Hepatocyte (in vitro differentiated cells): ENCODE measurements at regions not wholly inside any gene's neighbourhood (a gene's known extent, or its start where the extent isn't known, plus 50 kb on each side); places are given as distances from the start of the nearest gene placed in this dataset.
A peak's percentile ranks its signal among the peaks of the same experiment; 100 is the strongest.

Source experiments
- DNase-seq: peaks from one replicate; pipeline ENCODE4 v3.0.0-alpha.2; 2016; ENCODE audit warnings: low spot score
- H2AFZ ChIP-seq: fragments of 200-600 bp; sonication (generic); 2 replicates; pipeline ENCODE4 v1.6.0; 2016; ENCODE audit warnings: antibody characterized with exemption, mild to moderate bottlenecking
- H3K27ac ChIP-seq: fragments of 200-600 bp; sonication (generic); 2 replicates; pipeline ENCODE4 v1.5.1; 2016; ENCODE audit warnings: mild to moderate bottlenecking
- H3K27me3 ChIP-seq: fragments of 200-600 bp; sonication (generic); 2 replicates; pipeline ENCODE4 v1.6.1; 2016
- H3K36me3 ChIP-seq: fragments of 200-600 bp; sonication (generic); replicated peaks from 2 replicates; pipeline ENCODE4 v1.5.1; 2016; ENCODE audit warnings: low read depth; ENCODE audit not compliant: insufficient read depth
- H3K4me1 ChIP-seq: fragments of 200-600 bp; sonication (generic); 2 replicates; pipeline ENCODE4 v1.5.1; 2016; ENCODE audit warnings: mild to moderate bottlenecking, moderate library complexity; ENCODE audit not compliant: insufficient read depth
- H3K4me2 ChIP-seq: fragments of 200-600 bp; sonication (generic); 2 replicates; pipeline ENCODE4 v1.6.0; 2016
- H3K4me3 ChIP-seq: fragments of 200-600 bp; sonication (generic); 2 replicates; pipeline ENCODE4 v1.5.1; 2016; ENCODE audit warnings: mild to moderate bottlenecking
- H3K79me2 ChIP-seq: fragments of 200-600 bp; sonication (generic); 2 replicates; pipeline ENCODE4 v1.6.0; 2017; ENCODE audit warnings: mild to moderate bottlenecking
- H3K9me2 ChIP-seq: fragments of 200-600 bp; sonication (generic); replicated peaks from 2 replicates; pipeline ENCODE4 v1.6.0; 2017; ENCODE audit warnings: mild to moderate bottlenecking; ENCODE audit not compliant: insufficient read depth
- H3K9me3 ChIP-seq: fragments of 200-600 bp; sonication (generic); 2 replicates; pipeline ENCODE4 v1.5.1; 2016; ENCODE audit warnings: low read depth, mild to moderate bottlenecking
- H4K20me1 ChIP-seq: fragments of 200-600 bp; sonication (generic); 2 replicates; pipeline ENCODE4 v1.6.0; 2016; ENCODE audit warnings: mild to moderate bottlenecking; ENCODE audit not compliant: insufficient read depth, poor library complexity, severe bottlenecking
- EZH2 ChIP-seq: fragments of 200-600 bp; sonication (generic); IDR thresholded peaks from 2 replicates; pipeline ENCODE4 v1.6.1; 2016; ENCODE audit warnings: antibody characterized with exemption, mild to moderate bottlenecking, borderline replicate concordance
- EZH2phosphoT487 ChIP-seq: fragments of 200-600 bp; sonication (generic); IDR thresholded peaks from one replicate; pipeline ENCODE4 v1.6.1; 2018; ENCODE audit warnings: antibody characterized with exemption, mild to moderate bottlenecking, low read depth, moderate library complexity; ENCODE audit not compliant: unreplicated experiment, severe bottlenecking
- WGBS: methylation state at CpG from one replicate; pipeline ENCODE4 v1.1.6; 2016; ENCODE audit warnings: low lambda C conversion rate; ENCODE audit errors: missing lambda C conversion rate; 5-methylcytosine and 5-hydroxymethylcytosine counted together
- TF ChIP-seq, protein P1 (sequence below): fragments of 200-600 bp; sonication (generic); IDR thresholded peaks from 2 replicates; pipeline ENCODE4 v1.5.1; 2016; ENCODE audit warnings: antibody characterized with exemption, mild to moderate bottlenecking; ENCODE audit not compliant: poor library complexity

DNA sequence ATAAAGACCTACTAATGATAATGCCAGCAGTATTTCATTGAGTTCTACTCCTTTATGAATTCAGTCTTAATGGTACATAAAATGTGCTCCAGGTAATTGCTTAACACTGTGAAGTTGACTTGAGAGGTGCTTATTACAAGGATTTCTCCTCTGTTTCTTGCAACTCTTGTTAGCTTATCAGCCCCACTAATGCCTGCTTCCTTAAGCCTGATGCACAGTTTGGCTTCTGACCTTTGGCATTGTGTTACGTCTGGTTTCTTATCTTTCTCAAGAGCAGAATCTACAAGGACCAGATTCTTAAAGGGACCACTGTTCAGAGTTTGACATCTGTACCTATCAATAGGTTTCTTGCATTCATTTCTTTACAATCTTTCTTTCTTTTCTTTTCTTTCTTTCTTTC, 223.9 kb upstream of the CWC22 start:
- WGBS: 19% methylated on average over 1 of the region's 1 CpG
- no peaks in the 10 kb centered on the region for H4K20me1 ChIP-seq
- no peak overlapping the region for H3K4me3 ChIP-seq
- no peak overlapping the region for H3K4me2 ChIP-seq
- peak; percentile 5 for DNase-seq
- H3K36me3 ChIP-seq: no peaks in the 10 kb centered on the region
- no peaks in the 10 kb centered on the region for H3K27me3 ChIP-seq
- no peaks in the 10 kb centered on the region for H3K4me1 ChIP-seq
- H2AFZ ChIP-seq: no peak overlapping the region
- no peaks in the 10 kb centered on the region for H3K9me3 ChIP-seq
- H3K9me2 ChIP-seq: no peaks in the 10 kb centered on the region
- TF ChIP-seq EZH2: no peak
- TF ChIP-seq EZH2phosphoT487: no peak
- TF ChIP-seq, protein P1, sequence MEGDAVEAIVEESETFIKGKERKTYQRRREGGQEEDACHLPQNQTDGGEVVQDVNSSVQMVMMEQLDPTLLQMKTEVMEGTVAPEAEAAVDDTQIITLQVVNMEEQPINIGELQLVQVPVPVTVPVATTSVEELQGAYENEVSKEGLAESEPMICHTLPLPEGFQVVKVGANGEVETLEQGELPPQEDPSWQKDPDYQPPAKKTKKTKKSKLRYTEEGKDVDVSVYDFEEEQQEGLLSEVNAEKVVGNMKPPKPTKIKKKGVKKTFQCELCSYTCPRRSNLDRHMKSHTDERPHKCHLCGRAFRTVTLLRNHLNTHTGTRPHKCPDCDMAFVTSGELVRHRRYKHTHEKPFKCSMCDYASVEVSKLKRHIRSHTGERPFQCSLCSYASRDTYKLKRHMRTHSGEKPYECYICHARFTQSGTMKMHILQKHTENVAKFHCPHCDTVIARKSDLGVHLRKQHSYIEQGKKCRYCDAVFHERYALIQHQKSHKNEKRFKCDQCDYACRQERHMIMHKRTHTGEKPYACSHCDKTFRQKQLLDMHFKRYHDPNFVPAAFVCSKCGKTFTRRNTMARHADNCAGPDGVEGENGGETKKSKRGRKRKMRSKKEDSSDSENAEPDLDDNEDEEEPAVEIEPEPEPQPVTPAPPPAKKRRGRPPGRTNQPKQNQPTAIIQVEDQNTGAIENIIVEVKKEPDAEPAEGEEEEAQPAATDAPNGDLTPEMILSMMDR: no peak
- no peak overlapping the region for H3K27ac ChIP-seq
- H3K79me2 ChIP-seq: no peaks in the 10 kb centered on the region

DNA sequence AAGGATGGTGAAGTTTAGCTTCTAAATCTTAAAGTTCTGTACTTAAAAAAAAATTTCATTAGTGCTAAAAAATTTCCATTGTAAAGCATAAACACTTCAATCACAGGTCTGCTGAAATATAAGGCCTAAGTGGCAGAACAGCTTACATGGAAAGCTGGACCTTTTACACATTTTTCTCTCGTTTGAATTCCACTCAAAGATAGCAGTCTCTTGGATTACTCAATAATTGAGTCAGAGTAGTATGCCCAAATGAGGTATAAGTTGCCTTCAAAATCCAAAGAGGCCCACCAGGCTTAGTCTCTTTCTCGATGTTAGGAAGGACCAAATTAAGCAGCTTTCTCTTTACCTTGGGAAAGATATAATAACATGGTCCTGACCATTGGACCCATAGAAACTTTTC, 220.4 kb upstream of the CWC22 start:
- H3K36me3 ChIP-seq: no peaks in the 10 kb centered on the region
- H3K4me3 ChIP-seq: no peak overlapping the region
- no peaks in the 10 kb centered on the region for H4K20me1 ChIP-seq
- H3K27ac ChIP-seq: no peak overlapping the region
- H3K9me3 ChIP-seq: no peaks in the 10 kb centered on the region
- DNase-seq: no peak
- H3K9me2 ChIP-seq: no peaks in the 10 kb centered on the region
- H3K79me2 ChIP-seq: no peaks in the 10 kb centered on the region
- no peak overlapping the region for H2AFZ ChIP-seq
- 81% methylated on average over 2 of the region's 2 CpGs for WGBS
- H3K4me1 ChIP-seq: no peaks in the 10 kb centered on the region
- no peak overlapping the region for H3K4me2 ChIP-seq
- TF ChIP-seq EZH2phosphoT487: no peak
- no peak for TF ChIP-seq EZH2
- TF ChIP-seq, protein P1: no peak
- H3K27me3 ChIP-seq: no peaks in the 10 kb centered on the region

DNA sequence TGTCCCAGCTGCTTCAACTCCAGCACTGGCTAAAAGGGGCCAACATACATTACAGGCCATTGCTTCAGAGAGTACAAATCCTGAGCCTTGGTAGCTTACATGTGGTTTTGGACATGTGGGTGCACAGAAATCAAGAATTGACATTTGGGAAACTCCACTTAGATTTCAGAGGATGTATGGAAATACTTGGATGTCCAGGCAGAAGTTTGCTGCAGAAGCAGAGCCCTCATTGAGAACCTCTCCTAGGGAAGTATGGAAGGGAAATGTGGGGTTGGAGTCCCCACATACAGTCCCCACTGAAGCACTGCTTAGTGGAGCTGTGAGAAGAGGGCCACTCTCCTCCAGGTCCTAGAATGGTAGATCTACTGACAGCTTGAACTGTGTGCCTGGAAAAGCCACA, 218.0 kb upstream of the CWC22 start:
- Histone ChIP-seq H3K9me2 (no peaks in the 10 kb centered on the region), H3K27me3 (no peaks in the 10 kb centered on the region), H3K9me3 (no peaks in the 10 kb centered on the region), H3K4me2 (no peak overlapping the region), H2AFZ (no peak overlapping the region), H3K4me1 (no peaks in the 10 kb centered on the region), H3K36me3 (no peaks in the 10 kb centered on the region), H3K4me3 (no peak overlapping the region), H4K20me1 (no peaks in the 10 kb centered on the region), H3K79me2 (no peaks in the 10 kb centered on the region), H3K27ac (no peak overlapping the region)
- DNase-seq: no peak
- TF ChIP-seq EZH2phosphoT487 (no peak), EZH2 (no peak)
- TF ChIP-seq, protein P1: no peak

DNA sequence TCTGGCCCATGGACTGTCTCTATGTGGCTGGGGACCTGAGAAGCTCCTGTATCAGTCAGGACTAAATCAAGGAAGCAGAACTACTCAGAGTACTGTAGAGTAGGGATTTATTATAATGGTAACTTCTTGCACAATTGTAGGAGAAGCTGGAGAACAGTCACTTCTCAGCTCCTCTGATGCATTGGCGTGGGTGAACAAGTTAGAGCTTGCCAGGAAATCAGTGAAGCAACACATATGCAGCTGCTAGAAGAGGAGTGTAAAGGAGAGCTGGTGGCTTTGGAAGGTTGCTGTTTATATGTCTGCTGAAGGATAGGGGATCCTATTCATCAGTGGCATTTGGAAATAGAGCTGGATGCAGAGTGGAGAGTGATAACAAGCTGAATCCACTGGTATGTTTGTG, 215.5 kb upstream of the CWC22 start:
- Histone ChIP-seq H4K20me1 (no peaks in the 10 kb centered on the region), H3K27me3 (no peaks in the 10 kb centered on the region), H3K27ac (no peak overlapping the region), H3K9me2 (no peaks in the 10 kb centered on the region), H3K9me3 (no peaks in the 10 kb centered on the region), H3K79me2 (no peaks in the 10 kb centered on the region), H2AFZ (no peak overlapping the region), H3K4me3 (no peak overlapping the region), H3K36me3 (no peaks in the 10 kb centered on the region), H3K4me2 (no peak overlapping the region), H3K4me1 (no peaks in the 10 kb centered on the region)
- TF ChIP-seq, protein P1: no peak
- no peak for TF ChIP-seq EZH2phosphoT487
- no peak for TF ChIP-seq EZH2
- 50% methylated on average over 1 of the region's 1 CpG for WGBS
- peak; percentile 53 for DNase-seq
